ENCODE measurements at regions not wholly inside any gene's neighbourhood (a gene's known extent, or its start where the extent isn't known, plus 50 kb on each side); places are given as distances from the start of the nearest gene placed in this dataset.

DNA sequence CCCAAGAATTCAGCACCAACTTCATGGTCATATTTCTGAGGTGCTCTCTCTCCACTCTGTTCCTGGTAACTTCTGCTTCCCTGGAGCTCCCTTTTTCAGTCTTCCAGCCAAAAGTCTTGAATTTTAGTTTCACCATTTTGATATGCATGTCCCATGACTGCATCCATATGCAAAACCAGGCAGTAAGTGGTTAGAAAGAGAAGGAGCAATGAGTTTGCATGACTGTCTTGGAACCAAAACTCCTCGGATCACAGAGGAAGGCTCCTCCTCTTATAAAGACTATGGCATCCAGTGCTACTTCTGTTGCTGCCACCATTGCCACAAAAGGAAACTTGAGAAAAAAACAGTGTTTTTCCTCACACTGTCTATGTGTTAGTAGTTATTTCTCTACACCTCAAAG, 269.1 kb upstream of the GLI3 start:
- TF ChIP-seq CTCF (IDR thresholded peaks at IDR 0.05; ENCODE audit: borderline replicate concordance, insufficient read depth, low read depth, low read length), result no peak
- H3K4me3 ChIP-seq (ENCODE audit: low read depth, low read length), result no peak overlapping the region

DNA sequence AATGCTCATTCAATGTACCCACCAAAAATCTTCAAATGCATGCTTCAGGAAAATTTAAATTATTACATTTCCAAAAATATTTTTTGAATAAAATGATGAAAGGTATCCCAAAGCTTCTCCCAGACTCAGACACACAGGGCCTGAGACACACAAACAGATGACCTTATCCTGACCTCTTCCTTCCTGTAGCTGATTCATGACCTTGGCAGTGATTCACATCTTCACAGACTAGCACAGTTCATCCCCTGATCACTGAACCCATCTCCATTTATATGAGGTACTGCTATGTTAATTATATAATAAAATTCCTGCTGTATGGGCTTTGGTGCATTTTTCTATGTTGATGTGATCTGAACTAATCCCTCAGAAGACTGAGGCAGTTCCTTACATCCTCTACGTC, 265.0 kb upstream of the GLI3 start:
- no peak overlapping the region for H3K4me3 ChIP-seq (ENCODE audit: low read depth, low read length)
- no peak for TF ChIP-seq CTCF (IDR thresholded peaks at IDR 0.05; ENCODE audit: borderline replicate concordance, insufficient read depth, low read depth, low read length)

GRCh38 chr7:42495256-42495655, 258.2 kb upstream of the GLI3 start:
- no peak overlapping the region for H3K4me3 ChIP-seq (ENCODE audit: low read depth, low read length)
- TF ChIP-seq CTCF (IDR thresholded peaks at IDR 0.05; ENCODE audit: borderline replicate concordance, insufficient read depth, low read depth, low read length), result no peak

DNA sequence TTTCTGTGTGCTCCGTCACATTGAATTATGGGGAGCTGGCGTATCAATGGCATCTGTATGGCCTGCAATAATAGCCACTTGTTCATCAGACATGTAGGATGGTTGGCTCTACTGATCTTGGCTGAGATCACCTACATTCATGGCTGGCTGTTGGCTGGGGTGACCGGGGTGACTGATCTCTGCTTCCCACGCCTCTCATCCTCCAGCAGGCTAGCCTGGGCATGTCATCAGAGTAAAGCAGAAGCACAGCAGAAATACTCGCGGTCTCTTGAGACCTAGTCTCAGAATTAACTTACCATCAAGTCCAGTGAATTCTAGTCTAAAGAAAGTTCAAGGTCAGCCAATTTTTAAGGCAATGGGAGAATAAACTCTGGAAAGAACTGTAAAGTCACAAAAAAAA, 257.7 kb upstream of the GLI3 start:
- H3K4me3 ChIP-seq (ENCODE audit: low read depth, low read length), result no peak overlapping the region
- TF ChIP-seq CTCF (IDR thresholded peaks at IDR 0.05; ENCODE audit: borderline replicate concordance, insufficient read depth, low read depth, low read length), result no peak

DNA sequence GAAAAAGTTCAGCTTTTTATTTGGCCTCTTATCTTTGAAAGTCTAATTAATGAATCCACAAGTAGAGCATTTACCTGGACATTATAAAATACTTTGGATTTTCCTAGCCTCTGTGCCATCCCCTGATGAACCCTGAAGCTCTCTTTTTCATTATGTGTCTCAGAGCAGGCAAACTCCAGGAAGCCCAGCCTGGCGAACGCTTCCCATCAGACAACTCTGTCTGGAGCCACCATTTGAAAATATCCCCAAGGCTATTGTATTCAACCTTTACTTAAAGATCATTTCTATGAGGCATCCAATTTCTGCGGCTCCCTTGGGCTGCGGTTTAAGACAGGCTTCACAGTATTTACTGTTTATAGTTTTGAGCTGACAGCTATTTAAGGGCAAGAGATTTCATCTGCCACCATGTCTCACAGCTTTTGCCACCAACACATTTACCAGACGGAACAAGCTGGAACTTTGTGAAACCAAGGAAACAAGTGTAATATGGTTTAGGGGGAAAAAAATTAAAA, 257.2 kb upstream of the GLI3 start:
- H3K4me3 ChIP-seq (ENCODE audit: low read depth, low read length), result no peak overlapping the region
- TF ChIP-seq CTCF (IDR thresholded peaks at IDR 0.05; ENCODE audit: borderline replicate concordance, insufficient read depth, low read depth, low read length), result no peak

DNA sequence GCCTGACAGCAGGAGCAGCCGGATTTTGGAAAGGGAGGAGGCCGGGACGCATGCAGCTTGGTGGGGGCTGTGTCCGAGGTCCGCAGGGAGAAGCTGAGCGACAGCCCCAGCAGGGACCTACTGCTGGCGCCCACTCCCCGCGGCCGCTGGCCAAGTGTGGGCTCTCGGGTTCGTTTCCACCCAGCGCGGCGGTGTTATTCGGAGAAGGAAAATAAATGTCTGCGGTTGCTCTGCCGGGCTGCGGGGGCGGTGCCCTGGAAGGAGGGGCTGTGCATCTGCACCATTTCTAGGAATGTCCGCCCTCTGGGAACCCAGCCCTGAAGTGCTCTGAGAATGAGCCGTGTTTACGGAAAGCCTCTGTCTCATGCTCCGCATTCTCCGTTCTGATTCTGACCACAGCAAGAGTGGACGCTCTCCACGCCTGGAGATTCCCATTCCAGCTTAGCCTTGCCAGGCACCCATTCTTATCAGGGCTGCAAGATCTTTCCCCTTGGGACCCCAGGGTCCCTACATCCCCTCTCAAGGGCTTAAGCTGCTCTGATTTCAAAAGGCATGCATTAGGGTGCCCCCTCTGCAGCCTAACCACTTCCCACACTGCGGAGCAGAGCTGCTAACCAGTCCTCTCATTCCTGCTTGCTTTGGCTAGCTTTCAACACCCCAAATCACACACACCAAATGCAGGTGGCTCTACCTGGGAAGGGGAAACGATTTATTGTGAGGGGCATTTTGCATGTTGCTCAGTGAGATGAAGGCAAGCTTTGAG, 256.6 kb upstream of the GLI3 start:
- no peak for TF ChIP-seq CTCF (IDR thresholded peaks at IDR 0.05; ENCODE audit: borderline replicate concordance, insufficient read depth, low read depth, low read length)
- no peak overlapping the region for H3K4me3 ChIP-seq (ENCODE audit: low read depth, low read length)

GRCh38 chr7:42492920-42493319, 255.9 kb upstream of the GLI3 start:
- H3K4me3 ChIP-seq (ENCODE audit: low read depth, low read length), result no peak overlapping the region
- no peak for TF ChIP-seq CTCF (IDR thresholded peaks at IDR 0.05; ENCODE audit: borderline replicate concordance, insufficient read depth, low read depth, low read length)

All from GM12875 (cell line).